H7 (cell line): ENCODE measurements at regions not wholly inside any gene's neighbourhood (a gene's known extent, or its start where the extent isn't known, plus 50 kb on each side); places are given as distances from the start of the nearest gene placed in this dataset.

Source experiments
- DNase-seq: peaks from one replicate; pipeline ENCODE4 v3.0.0; 2012
- H3K27me3 ChIP-seq: 2 replicates; pipeline ENCODE4 v1.6.0; 2011; ENCODE audit warnings: mild to moderate bottlenecking, low read length; ENCODE audit not compliant: control insufficient read depth, insufficient read depth
- H3K36me3 ChIP-seq: replicated peaks from 2 replicates; pipeline ENCODE4 v1.5.1; 2011; ENCODE audit warnings: low read length; ENCODE audit not compliant: control insufficient read depth, insufficient read depth
- H3K4me3 ChIP-seq: 2 replicates; pipeline ENCODE4 v1.5.1; 2011; ENCODE audit warnings: low read depth, mild to moderate bottlenecking, control low read depth, low read length, moderate library complexity; ENCODE audit not compliant: insufficient read depth

GRCh38 chr16:66315210-66315825 lies 51.2 kb upstream of the CDH5 start:
- Histone ChIP-seq H3K4me3 (no peak overlapping the region), H3K27me3 (no peaks in the 10 kb centered on the region), H3K36me3 (no peaks in the 10 kb centered on the region)
- peak; percentile 89 for DNase-seq

- no peak for DNase-seq
- Histone ChIP-seq H3K36me3 (no peaks in the 10 kb centered on the region), H3K27me3 (no peaks in the 10 kb centered on the region; the same call in 1 of the 2 replicates), H3K4me3 (no peak overlapping the region)
Observed at GRCh38 chr16:66311306-66311705, 55.2 kb upstream of the CDH5 start.

- H3K27me3 ChIP-seq, result no peaks in the 10 kb centered on the region; the same call in 1 of the 2 replicates
Observed at GRCh38 chr16:66309215-66309807, 57.2 kb upstream of the CDH5 start.

GRCh38 chr16:66308096-66308495 lies 58.4 kb upstream of the CDH5 start:
- H3K36me3 ChIP-seq, result no peaks in the 10 kb centered on the region
- no peak overlapping the region for H3K4me3 ChIP-seq
- H3K27me3 ChIP-seq, result no peaks in the 10 kb centered on the region; the same call in 1 of the 2 replicates
- DNase-seq, result no peak

More at GRCh38 chr16:66309215-66309807, 57.2 kb upstream of the CDH5 start:
- H3K4me3 ChIP-seq, result no peak overlapping the region
- H3K36me3 ChIP-seq, result no peaks in the 10 kb centered on the region
- DNase-seq, result no peak

DNA sequence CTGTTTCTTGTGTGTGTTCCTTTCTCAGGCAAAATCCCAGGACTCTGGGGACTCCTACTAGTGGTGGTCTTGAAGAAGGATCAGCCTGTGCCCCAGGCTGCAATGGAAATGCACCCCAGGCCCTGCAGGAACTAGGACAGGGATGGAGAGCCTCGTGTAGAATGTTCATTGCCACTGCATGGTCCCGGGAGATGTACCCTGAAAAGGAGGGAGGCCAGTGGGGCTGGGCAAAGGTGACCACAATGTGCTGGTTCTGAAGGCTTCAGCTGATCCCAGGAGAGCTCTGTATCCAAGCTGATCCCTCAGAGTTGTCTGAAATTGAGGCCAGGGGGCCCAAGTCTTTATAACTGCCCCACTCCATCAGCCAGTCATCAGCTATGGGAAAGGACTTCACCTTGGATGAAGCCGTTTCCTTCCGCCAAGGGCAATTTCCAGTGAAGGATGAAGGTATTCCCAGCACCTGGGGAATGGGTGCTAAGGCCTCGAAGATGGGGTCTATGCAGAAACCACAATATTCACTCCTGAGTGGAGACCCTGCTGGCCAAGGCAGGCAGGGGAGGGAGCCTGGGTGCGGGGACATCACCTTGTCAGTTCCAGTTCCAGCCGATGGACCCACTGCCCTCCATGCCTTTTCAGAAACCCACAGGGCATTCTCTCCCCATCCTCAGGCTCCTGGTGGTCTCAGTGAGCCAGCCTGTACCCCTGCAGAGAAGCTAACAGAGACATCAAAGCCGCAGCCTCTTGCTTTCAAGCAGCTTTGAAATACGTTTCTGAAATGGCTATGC lies 59.9 kb upstream of the CDH5 start:
- no peak for DNase-seq
- Histone ChIP-seq H3K36me3 (no peaks in the 10 kb centered on the region), H3K4me3 (no peak overlapping the region), H3K27me3 (no peaks in the 10 kb centered on the region; the same call in 1 of the 2 replicates)

- DNase-seq, result no peak
- H3K4me3 ChIP-seq, result no peak overlapping the region
- no peaks in the 10 kb centered on the region for H3K36me3 ChIP-seq
- no peaks in the 10 kb centered on the region; the same call in 1 of the 2 replicates for H3K27me3 ChIP-seq
Observed at GRCh38 chr16:66304961-66305360, 61.5 kb upstream of the CDH5 start.

DNA sequence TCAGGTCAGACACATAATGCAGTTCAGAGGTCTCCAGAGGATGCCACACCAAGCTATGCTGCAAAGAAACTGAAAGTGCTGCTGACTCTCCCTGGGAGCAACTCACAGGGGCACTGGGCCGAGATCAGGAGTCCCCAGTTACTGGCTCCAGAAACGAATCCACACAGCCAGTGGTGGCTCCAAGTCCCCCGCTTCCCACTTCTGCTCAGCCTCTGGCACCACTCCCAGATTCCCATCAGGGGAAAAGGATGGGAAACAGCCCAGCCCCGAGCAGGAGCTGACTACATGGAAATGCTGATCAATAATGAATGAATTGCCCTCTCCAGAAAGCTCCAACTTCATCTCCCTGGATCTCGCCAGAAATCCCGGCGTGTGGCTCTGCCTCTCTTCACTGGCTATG lies 62.3 kb upstream of the CDH5 start:
- Histone ChIP-seq H3K27me3 (no peaks in the 10 kb centered on the region; the same call in 1 of the 2 replicates), H3K4me3 (no peak overlapping the region), H3K36me3 (no peaks in the 10 kb centered on the region)
- no peak for DNase-seq

GRCh38 chr16:66300501-66300900 lies 66.0 kb upstream of the CDH5 start:
- H3K36me3 ChIP-seq, result no peaks in the 10 kb centered on the region
- no peak for DNase-seq

GRCh38 chr16:66300037-66300436 lies 66.5 kb upstream of the CDH5 start:
- H3K27me3 ChIP-seq, result no peaks in the 10 kb centered on the region

More at GRCh38 chr16:66300501-66300900, 66.0 kb upstream of the CDH5 start:
- Histone ChIP-seq H3K27me3 (no peaks in the 10 kb centered on the region), H3K4me3 (no peak overlapping the region)

DNA sequence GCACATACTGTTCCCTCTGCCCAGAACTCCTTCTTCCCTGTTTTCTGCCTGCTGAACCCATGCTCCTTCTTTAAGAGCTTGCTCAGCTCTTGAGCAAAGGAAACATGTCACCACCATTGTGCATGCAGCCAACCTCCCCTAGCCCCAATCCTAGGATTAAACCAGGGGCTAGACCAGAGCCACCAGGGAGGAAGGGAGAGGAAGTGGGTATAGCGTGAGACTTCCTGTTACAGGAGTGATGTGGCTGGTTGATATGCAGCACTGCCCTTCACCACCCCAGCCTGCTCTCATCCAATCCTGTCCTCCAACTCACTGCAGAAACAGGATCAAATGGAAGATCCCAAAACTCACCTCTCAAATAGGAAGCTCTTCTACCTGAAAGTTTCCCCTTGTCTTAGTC lies 67.1 kb upstream of the CDH5 start:
- no peak for DNase-seq
- no peaks in the 10 kb centered on the region for H3K36me3 ChIP-seq

More at GRCh38 chr16:66300037-66300436, 66.5 kb upstream of the CDH5 start:
- DNase-seq, result no peak
- no peaks in the 10 kb centered on the region for H3K36me3 ChIP-seq
- H3K4me3 ChIP-seq, result no peak overlapping the region

DNA sequence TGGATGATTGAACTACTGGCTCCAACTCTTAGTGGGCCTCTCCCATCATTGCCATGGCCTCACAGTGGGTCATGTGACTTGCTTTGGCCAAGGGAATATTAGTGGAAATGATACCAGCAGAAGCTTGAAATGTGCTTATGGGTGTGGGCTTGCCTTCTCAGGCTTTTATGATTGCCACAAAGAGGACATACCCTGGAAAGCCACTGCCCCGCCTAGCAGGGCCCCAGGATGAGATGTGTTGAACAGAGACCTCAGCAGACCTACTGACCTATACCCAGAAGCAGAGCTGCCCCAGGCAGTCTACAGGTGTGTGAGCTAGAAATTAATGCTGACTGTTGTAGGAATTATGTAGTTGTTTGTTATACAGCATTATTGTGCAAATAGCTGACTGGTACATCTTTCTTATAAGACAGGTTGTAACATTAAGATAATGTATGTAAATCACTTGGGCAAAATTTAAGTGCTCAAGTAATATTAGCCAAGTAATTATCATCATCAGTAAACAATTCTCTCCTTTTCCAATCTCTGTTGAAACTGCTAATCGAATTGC lies 67.8 kb upstream of the CDH5 start:
- Histone ChIP-seq H3K27me3 (no peaks in the 10 kb centered on the region), H3K4me3 (no peak overlapping the region), H3K36me3 (no peaks in the 10 kb centered on the region)
- no peak for DNase-seq

More for the DNA sequence above, 67.1 kb upstream of the CDH5 start:
- Histone ChIP-seq H3K4me3 (no peak overlapping the region), H3K27me3 (no peaks in the 10 kb centered on the region)

GRCh38 chr16:66298006-66298405 lies 68.5 kb upstream of the CDH5 start:
- Histone ChIP-seq H3K27me3 (no peaks in the 10 kb centered on the region), H3K36me3 (no peaks in the 10 kb centered on the region), H3K4me3 (no peak overlapping the region)
- DNase-seq, result no peak

DNA sequence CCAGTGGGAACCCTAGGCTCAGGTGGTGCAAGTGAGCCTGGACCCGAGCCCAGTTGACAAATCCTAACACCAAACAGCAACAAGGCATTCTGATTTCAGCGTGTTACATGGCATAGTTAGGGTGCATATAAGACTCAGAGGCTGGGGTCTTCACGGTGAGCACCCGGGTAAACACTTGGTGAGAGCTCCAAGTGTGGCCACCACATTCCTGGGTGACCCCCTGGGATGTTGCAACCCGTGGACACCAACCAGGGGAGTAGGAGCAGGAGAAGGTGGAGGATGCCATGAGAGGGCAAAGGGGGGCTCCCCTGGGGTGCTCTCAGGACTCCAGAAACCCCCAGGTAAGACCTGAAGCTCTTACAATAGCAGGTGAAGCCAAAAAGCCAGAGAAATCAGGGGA lies 69.9 kb upstream of the CDH5 start:
- no peaks in the 10 kb centered on the region for H3K27me3 ChIP-seq
- no peaks in the 10 kb centered on the region for H3K36me3 ChIP-seq
- no peak overlapping the region for H3K4me3 ChIP-seq
- no peak for DNase-seq

DNA sequence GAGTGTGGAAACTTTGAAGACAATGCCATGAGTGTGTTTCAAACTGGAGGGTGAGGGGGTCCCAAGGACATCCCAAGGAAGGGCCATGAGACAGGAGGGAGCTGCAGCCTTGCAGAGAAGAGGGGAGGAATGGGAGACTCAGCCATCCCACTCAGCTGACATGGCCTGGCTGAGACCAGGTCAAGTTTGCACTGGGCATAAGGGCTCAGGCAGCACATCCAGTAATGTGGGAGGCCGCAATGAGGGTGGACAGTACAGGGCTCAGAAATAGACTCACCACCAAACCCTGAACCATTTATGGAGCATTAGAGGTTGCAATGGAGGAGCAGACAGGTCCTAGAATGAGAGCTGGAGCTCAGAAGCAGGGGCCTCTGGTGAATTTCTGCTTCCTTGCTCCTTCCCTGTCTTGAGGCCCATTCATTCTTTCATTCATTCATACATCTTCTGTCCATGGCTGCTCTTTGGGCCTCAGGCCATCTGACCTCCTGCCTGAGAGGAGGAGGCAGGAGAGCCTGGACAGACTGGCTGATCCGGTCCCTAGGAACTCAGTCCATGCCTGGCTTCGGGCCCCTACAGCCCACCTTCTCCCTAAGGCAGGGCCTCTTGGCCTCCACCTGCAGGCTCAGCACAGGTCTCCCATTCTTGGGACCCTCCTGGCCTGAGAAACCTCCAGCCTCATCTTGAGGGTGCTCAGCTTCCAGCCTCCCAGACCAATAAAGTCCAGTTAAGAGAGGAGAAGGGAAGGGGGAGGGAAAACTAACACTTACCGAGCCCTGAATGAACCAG lies 70.5 kb upstream of the CDH5 start:
- DNase-seq, result no peak
- Histone ChIP-seq H3K36me3 (no peaks in the 10 kb centered on the region), H3K4me3 (no peak overlapping the region)

More for the DNA sequence above, 70.5 kb upstream of the CDH5 start:
- H3K27me3 ChIP-seq, result no peaks in the 10 kb centered on the region
